Mucosa of descending colon (tissue), 3 donors: ENCODE measurements at regions not wholly inside any gene's neighbourhood (a gene's known extent, or its start where the extent isn't known, plus 50 kb on each side); places are given as distances from the start of the nearest gene placed in this dataset.

ENCODE experiments used
- ATAC-seq: fragments of 200-7000 bp; cut with Tn5 transposase; one replicate; pipeline ENCODE4 v1.9.1; 2020; ENCODE audit warnings: mild to moderate bottlenecking, moderate library complexity
- DNase-seq, 3 donors: peaks; one replicate each; pipeline ENCODE4 v3.0.0-alpha.2; 2020
- H3K36me3 ChIP-seq: fragments of 200-600 bp; one replicate; pipeline ENCODE4 v1.8.0; 2021; ENCODE audit warnings: low read depth, mild to moderate bottlenecking
- H3K4me1 ChIP-seq: fragments of 200-600 bp; one replicate; pipeline ENCODE4 v1.8.0; 2021; ENCODE audit warnings: low read depth, mild to moderate bottlenecking
- H3K4me3 ChIP-seq: fragments of 200-600 bp; one replicate; pipeline ENCODE4 v1.8.0; 2021; ENCODE audit warnings: mild to moderate bottlenecking
- H3K9me3 ChIP-seq: fragments of 200-600 bp; one replicate; pipeline ENCODE4 v1.8.0; 2021; ENCODE audit warnings: mild to moderate bottlenecking
- CTCF ChIP-seq: fragments of 200-600 bp; IDR thresholded peaks from one replicate; pipeline ENCODE4 v1.8.0; 2022; ENCODE audit warnings: antibody characterized with exemption, mild to moderate bottlenecking
- intact Hi-C, 2 donors: fragments of 100-400 bp; cut with DNase I in 1 of 2; cut with micrococcal nuclease in 1 of 2; formaldehyde crosslinking; loops; one replicate each; pipeline versions ENCODE4 v1.11.0 to v1.11.1; 2022; cut with DNase I, micrococcal nuclease
- donor health status: DM: no; HTN: no; CAD: no; lungs with moderate emphysema.
- donor health status: DM: no; HTN: no; CAD: no.
- donor health status: DM: no; HTN: yes; CAD: no.

- Histone ChIP-seq H3K36me3 (no peaks in the 10 kb centered on the region), H3K4me1 (no peaks in the 10 kb centered on the region), H3K4me3 (no peak overlapping the region), H3K9me3 (no peaks in the 10 kb centered on the region)
- ATAC-seq (no peak), DNase-seq (no peak)
- TF ChIP-seq CTCF = no peak
- intact Hi-C loops = no loop called here
Measured at GRCh38 chr21:38622827-38623209, 124.5 kb upstream of the ERG start.

GRCh38 chr21:38623552-38623951 lies 125.3 kb upstream of the ERG start:
- no peaks in the 10 kb centered on the region for H3K4me1 ChIP-seq
- intact Hi-C loops = no loop called here
- H3K36me3 ChIP-seq = no peaks in the 10 kb centered on the region
- DNase-seq (no peak), ATAC-seq (no peak)
- no peak overlapping the region for H3K4me3 ChIP-seq
- TF ChIP-seq CTCF = no peak
- H3K9me3 ChIP-seq = no peaks in the 10 kb centered on the region

GRCh38 chr21:38625000-38625399 lies 126.7 kb upstream of the ERG start:
- intact Hi-C loops = no loop called here
- H3K36me3 ChIP-seq = no peaks in the 10 kb centered on the region
- ATAC-seq = no peak

GRCh38 chr21:38626306-38626705 lies 128.0 kb upstream of the ERG start:
- no peaks in the 10 kb centered on the region for H3K4me1 ChIP-seq
- ATAC-seq (no peak), DNase-seq (no peak)
- no peaks in the 10 kb centered on the region for H3K36me3 ChIP-seq
- no peak overlapping the region for H3K4me3 ChIP-seq
- intact Hi-C loops = no loop called here
- H3K9me3 ChIP-seq = no peaks in the 10 kb centered on the region
- TF ChIP-seq CTCF = no peak

More at GRCh38 chr21:38625000-38625399, 126.7 kb upstream of the ERG start:
- TF ChIP-seq CTCF = no peak
- DNase-seq = no peak
- H3K9me3 ChIP-seq = no peaks in the 10 kb centered on the region
- H3K4me1 ChIP-seq = no peaks in the 10 kb centered on the region
- H3K4me3 ChIP-seq = no peak overlapping the region

- ATAC-seq (no peak), DNase-seq (no peak)
- H3K4me1 ChIP-seq = no peaks in the 10 kb centered on the region
- no peak for TF ChIP-seq CTCF
- no peaks in the 10 kb centered on the region for H3K9me3 ChIP-seq
- H3K36me3 ChIP-seq = no peaks in the 10 kb centered on the region
- intact Hi-C loops = no loop called here
- no peak overlapping the region for H3K4me3 ChIP-seq
Measured at GRCh38 chr21:38628349-38628748, 130.1 kb upstream of the ERG start.

DNA sequence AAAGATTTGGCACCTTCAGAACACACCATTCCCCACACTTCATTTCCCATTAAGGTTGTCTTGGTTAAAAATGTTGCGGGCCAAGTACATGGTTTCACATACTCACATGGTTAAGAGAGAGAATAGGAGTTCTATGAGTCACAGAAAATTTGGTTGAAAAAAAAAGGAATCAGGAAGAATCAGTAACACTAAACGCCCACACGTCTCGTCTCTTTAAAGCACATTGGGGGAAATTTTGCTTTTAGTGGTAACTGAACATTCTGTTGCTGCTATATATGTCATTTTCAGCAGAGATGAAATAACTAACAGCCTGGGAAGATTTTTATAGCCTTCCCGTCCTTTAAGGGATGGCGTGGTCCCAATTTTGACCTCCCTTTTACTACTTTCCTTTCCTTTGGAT lies 132.9 kb upstream of the ERG start:
- ATAC-seq (no peak), DNase-seq (no peak)
- intact Hi-C loops = no loop called here
- TF ChIP-seq CTCF = no peak
- H3K4me3 ChIP-seq = no peak overlapping the region
- no peaks in the 10 kb centered on the region for H3K4me1 ChIP-seq
- H3K36me3 ChIP-seq = no peaks in the 10 kb centered on the region
- H3K9me3 ChIP-seq = no peaks in the 10 kb centered on the region
